Pancreas (tissue), 10 donors: ENCODE measurements at regions not wholly inside any gene's neighbourhood (a gene's known extent, or its start where the extent isn't known, plus 50 kb on each side); places are given as distances from the start of the nearest gene placed in this dataset.

ENCODE experiments used
- ATAC-seq, 4 donors: fragments of 200-7000 bp; cut with Tn5 transposase; one replicate each; pipeline versions ENCODE4 v1.8.0 to v1.9.1; 2020; ENCODE audit warnings: mild to moderate bottlenecking in 4 of 4, moderate library complexity in 4 of 4
- DNase-seq, 6 donors: peaks; one replicate each; pipeline ENCODE4 v3.0.0-alpha.2; 2020
- FAIRE-seq: peaks from 2 replicates; lab custom pipeline; 2012; peaks lifted over from hg19 to GRCh38; lab: Jason Lieb, UNC
- H3K27ac ChIP-seq, 4 donors: fragments of 200-600 bp; sonication (generic); 1 replicate in 3 of 4; 2 replicates in 1 of 4; pipeline versions ENCODE4 v1.5.0 to v1.8.0; 2020
- H3K27me3 ChIP-seq, 4 donors: fragments of 200-600 bp; one replicate each; pipeline ENCODE4 v1.8.0; 2021
- H3K36me3 ChIP-seq, 3 donors: fragments of 200-600 bp; sonication (generic) in 1 of 3; one replicate each; pipeline versions ENCODE4 v1.5.0 to v1.8.0; 2020 to 2021
- H3K4me1 ChIP-seq, 3 donors: fragments of 200-600 bp; one replicate each; pipeline ENCODE4 v1.8.0; 2021
- H3K4me3 ChIP-seq, 4 donors: fragments of 200-600 bp; sonication (generic) in 2 of 4; one replicate each; pipeline versions ENCODE4 v1.5.0 to v1.8.0; 2020 to 2021
- H3K9me3 ChIP-seq, 4 donors: fragments of 200-600 bp; one replicate each; pipeline ENCODE4 v1.8.0; 2021
- WGBS, 2 donors: extraction: QIAGEN DNeasy Blood & Tissue Kit; methylation state at CpG; one replicate each; pipeline ENCODE4 v1.1.7; 2013; 5-methylcytosine and 5-hydroxymethylcytosine counted together
- intact Hi-C, 3 donors: fragments of 100-400 bp; cut with DNase I; formaldehyde crosslinking; loops; one replicate each; pipeline versions ENCODE4 v1.11.1 to v1.14.2; 2022
- TF ChIP-seq, protein P1 (sequence below), 4 donors: fragments of 200-600 bp; sonication (generic) in 3 of 4; IDR thresholded peaks; one replicate each; pipeline versions ENCODE4 v1.5.0 to v1.8.0; 2021; ENCODE audit warnings: antibody characterized with exemption in 4 of 4
- donor health status: healthy with polysubstance abuse.
- donor health status: DM: no; HTN: no; CAD: no; lungs with moderate emphysema.
- donor health status: DM: no; HTN: no; CAD: no.
- donor health status: control.
- donor health status: control.
- donor health status: Bipolar disorder and iron deficiency.
- donor health status: DM: yes; HTN: yes; CAD: no.
- donor health status: DM: no; HTN: no; CAD: no.
- donor health status: DM: no; HTN: no; CAD: no.
- donor health status: DM: yes; HTN: yes; CAD: no.

DNA sequence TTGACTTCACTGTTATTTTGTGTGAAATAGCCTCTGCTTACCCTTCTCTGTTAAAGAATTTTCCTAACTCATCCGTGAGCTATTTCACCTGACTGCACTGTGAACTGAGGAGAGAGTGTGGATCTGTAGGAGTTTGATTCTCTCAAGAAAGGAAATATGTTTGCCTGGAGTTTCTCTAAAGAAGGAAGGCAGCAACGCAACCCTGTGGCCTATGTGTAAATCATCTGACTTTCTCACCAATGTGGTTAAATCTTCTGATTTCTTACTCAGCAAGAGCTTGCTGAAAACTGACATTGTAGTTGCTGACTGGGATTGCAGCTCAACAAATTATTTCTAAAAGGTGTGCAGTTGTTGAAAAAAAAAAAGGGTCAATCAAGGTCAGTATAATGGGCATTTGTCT is 153.9 kb upstream of the PELI1 start:
- ATAC-seq, result no peak
- Histone ChIP-seq H3K9me3 (no peaks in the 10 kb centered on the region), H3K36me3 (no peaks in the 10 kb centered on the region), H3K27me3 (no peaks in the 10 kb centered on the region), H3K27ac (no peak overlapping the region), H3K4me1 (no peaks in the 10 kb centered on the region), H3K4me3 (no peak overlapping the region)
- WGBS, 2 donors, result 88 to 90% methylated on average over 2 of the region's 2 CpGs
- intact Hi-C loops, result no loop called here
- no peak for DNase-seq
- TF ChIP-seq, protein P1, sequence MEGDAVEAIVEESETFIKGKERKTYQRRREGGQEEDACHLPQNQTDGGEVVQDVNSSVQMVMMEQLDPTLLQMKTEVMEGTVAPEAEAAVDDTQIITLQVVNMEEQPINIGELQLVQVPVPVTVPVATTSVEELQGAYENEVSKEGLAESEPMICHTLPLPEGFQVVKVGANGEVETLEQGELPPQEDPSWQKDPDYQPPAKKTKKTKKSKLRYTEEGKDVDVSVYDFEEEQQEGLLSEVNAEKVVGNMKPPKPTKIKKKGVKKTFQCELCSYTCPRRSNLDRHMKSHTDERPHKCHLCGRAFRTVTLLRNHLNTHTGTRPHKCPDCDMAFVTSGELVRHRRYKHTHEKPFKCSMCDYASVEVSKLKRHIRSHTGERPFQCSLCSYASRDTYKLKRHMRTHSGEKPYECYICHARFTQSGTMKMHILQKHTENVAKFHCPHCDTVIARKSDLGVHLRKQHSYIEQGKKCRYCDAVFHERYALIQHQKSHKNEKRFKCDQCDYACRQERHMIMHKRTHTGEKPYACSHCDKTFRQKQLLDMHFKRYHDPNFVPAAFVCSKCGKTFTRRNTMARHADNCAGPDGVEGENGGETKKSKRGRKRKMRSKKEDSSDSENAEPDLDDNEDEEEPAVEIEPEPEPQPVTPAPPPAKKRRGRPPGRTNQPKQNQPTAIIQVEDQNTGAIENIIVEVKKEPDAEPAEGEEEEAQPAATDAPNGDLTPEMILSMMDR (IDR thresholded peaks at IDR 0.05), result no peak
- FAIRE-seq, result no peak

DNA sequence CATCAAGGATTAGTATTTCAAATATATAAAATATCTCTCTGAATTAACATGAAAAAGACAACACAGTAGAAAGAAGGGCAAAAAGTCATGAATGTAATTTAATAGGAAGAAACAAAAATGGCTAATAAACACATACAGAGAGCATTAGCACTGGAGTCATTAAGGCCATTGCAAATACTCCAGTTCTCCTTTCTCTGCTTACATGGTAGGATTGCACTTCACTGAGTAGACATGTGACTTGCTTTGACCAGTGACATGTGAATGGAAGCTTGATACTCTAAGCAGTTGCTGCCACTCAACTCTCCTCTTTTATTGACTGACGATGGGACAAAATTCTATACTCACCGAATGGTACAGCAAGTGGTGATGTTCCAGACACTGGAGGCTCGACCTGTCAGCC is 153.9 kb upstream of the LGALSL start:
- DNase-seq (no peak), FAIRE-seq (no peak), ATAC-seq (no peak)
- Histone ChIP-seq H3K9me3 (no peaks in the 10 kb centered on the region), H3K27ac (no peak overlapping the region), H3K27me3 (no peaks in the 10 kb centered on the region), H3K36me3 (no peaks in the 10 kb centered on the region), H3K4me1 (no peaks in the 10 kb centered on the region), H3K4me3 (no peak overlapping the region)
- TF ChIP-seq, protein P1 (IDR thresholded peaks at IDR 0.05), result no peak
- intact Hi-C loops, result no loop called here
- 87 to 89% methylated on average over 3 of the region's 3 CpGs for WGBS, 2 donors

DNA sequence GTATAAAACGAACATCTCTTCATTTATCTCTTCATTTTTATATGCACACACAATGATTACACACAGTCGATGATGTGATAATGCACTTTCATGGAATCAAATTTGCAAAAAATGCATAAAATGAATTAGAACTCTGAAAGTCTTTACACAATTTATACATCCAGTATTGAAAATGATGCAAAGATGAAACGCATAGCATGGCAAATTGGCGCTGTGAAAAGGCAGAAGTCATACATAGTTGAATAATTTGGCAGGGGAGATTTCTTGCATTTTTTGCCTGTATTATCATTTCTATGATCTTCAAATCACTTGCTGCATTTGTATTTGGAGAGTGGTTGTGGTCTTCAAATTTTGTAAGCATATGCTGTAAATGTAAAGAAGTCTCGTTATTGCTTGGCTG is 150.7 kb upstream of the LGALSL start:
- no peak for FAIRE-seq
- no peak for ATAC-seq
- intact Hi-C loops, result no loop called here
- 83 to 88% methylated on average over 5 of the region's 5 CpGs for WGBS, 2 donors
- TF ChIP-seq, protein P1 (IDR thresholded peaks at IDR 0.05), result no peak
- Histone ChIP-seq H3K4me3 (no peak overlapping the region), H3K27ac (no peak overlapping the region), H3K4me1 (no peaks in the 10 kb centered on the region), H3K9me3 (no peaks in the 10 kb centered on the region), H3K27me3 (no peaks in the 10 kb centered on the region), H3K36me3 (no peaks in the 10 kb centered on the region)
- no peak for DNase-seq

DNA sequence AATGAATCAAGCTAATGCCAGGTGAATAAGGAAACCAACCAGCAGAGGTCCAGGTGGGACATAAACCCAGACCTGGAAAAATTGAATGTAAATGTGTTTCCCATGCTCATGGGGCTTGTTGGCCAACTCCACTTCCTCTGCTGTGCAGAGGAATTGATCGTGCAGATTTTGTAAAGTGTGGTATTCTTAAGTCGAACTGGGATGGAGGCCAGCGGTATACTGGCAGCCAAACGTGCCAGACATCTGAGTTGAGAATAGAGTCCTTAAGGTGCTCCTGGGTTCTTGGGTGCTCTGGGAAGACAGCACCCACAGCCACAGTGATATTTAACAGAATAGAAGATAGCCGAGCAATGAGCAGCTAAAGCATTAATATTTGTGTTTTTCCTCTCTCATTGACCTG is 146.5 kb upstream of the LGALSL start:
- 82% methylated on average over 5 of the region's 5 CpGs for WGBS, 2 donors
- H3K36me3 ChIP-seq, result no peaks in the 10 kb centered on the region
- H3K27ac ChIP-seq, result no peak overlapping the region
- intact Hi-C loops, result no loop called here
- no peaks in the 10 kb centered on the region for H3K27me3 ChIP-seq
- H3K4me3 ChIP-seq, result no peak overlapping the region
- TF ChIP-seq, protein P1 (IDR thresholded peaks at IDR 0.05), result no peak
- DNase-seq (no peak), FAIRE-seq (no peak), ATAC-seq (no peak)
- H3K4me1 ChIP-seq, result no peaks in the 10 kb centered on the region
- no peaks in the 10 kb centered on the region for H3K9me3 ChIP-seq

DNA sequence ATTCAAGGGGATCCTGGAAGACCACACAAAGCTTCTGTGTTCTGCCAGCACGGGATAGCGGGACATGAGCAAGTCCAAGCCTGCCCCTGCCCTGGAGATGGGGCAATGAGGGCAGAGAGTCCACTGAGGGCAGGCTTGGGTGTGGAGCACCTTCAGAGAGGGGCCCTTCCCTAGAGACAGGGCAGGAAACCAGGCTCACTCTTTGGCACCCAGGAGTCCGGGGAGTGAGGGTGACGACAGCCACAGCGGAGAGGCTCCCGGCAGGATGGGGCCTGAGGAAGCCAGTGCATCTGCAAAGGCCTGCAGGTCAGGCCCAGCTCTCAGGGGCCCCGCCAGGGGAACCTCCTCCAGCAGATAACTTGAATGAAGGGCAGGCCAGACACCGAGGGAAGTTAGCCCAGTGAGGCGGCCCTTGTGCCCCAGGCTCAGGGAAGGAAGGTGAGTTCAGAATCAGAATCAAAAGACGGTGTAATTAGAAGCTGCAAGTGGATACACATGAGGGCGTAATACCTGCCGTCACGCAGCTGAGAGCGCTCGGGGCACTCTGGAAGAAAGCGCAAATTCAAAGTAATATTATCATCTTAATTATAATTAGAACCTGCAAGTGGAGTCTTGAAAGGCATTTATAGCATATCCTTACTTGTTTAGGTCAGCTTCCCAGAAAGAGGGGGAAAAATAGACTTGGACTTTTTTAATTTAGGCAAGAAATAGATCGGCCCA is 142.6 kb upstream of the LGALSL start:
- WGBS, 2 donors, result 92% methylated on average over 17 of the region's 17 CpGs
- Histone ChIP-seq H3K27ac (peak overlapping the region; percentile 35 to 72 (median 64)), H3K36me3 (no peaks in the 10 kb centered on the region), H3K27me3 (no peaks in the 10 kb centered on the region), H3K9me3 (no peaks in the 10 kb centered on the region), H3K4me1 (no peaks in the 10 kb centered on the region), H3K4me3 (no peak overlapping the region)
- TF ChIP-seq, protein P1 (IDR thresholded peaks at IDR 0.05), result no peak
- peak in 1 of 6 donors; percentile 49 for DNase-seq
- intact Hi-C loops, result no loop called here
- no peak for FAIRE-seq
- no peak for ATAC-seq
